Femur (tissue), 1 donor: ENCODE measurements at regions not wholly inside any gene's neighbourhood (a gene's known extent, or its start where the extent isn't known, plus 50 kb on each side); places are given as distances from the start of the nearest gene placed in this dataset.
A peak's percentile ranks its signal among the peaks of the same experiment; 100 is the strongest.

Experiments used
- DNase-seq: peaks from one replicate; pipeline ENCODE4 v3.0.0-alpha.2; 2017

DNA sequence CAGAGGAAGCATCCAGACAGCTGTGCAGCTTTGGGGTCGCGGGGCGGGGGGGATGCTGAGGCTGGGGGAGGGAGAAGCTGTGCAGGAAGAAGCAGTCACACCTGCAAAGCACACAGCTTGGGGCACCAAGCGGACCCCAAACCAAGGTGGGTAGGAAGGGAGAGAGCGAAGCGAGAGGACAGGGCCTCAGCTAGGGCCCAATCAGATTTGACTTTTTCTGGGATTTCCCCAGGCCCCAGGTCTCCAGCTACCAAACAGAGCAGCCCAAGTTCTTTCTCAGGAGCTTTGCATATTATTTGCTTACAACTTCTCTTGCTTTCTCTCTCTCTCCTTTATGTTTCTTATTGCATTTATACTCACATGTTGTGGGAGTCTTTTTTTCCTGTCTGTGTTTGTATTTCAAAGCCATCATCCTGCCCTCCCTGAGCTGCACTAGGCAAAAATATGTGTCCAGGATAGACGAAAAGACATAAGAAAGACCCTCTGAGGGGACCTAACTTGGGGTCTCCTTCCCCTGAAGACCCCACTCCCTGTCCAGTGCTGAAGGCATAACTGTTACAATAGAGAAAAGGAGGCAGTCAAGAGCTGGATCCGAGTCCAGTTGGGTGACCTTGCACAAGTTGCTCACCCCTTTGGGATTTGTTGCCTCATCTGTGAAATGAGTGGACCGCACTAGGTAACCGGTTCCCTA is 50.6 kb upstream of the SMNDC1 start:
- no peak for DNase-seq

DNA sequence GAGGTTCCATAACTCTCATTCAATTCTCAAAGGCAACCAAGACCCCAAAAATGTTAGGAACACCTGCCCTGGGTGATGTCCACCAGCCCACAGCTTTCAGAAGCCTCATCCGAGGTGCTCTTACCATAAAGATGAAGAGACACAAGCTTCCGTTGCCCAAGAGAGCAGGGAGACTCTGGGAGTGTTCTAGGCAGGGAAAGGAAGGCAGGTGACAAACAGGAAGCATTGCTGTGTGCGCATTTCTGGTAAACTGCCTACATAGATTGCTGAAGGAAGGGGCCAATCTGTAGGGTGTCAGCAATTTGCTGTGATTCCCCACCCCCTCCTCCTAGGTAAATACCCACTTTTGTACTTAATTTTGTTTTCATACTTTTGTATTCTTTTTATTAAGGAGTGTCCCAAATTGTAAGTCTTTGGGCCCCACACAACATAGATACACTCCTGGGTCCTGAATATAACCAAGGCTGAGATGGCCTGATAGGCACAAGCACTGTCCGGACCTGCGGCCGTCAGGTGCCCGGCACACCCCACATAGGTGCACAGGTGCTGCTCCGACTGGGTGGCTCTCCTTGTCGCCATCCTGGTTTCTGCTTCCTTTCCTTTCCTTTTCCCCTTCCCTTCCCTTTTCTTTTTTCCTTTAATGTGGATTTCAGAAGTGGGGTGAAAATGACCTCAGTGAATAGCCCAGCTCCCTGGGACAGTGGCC is 51.4 kb upstream of the SMNDC1 start:
- no peak for DNase-seq

DNA sequence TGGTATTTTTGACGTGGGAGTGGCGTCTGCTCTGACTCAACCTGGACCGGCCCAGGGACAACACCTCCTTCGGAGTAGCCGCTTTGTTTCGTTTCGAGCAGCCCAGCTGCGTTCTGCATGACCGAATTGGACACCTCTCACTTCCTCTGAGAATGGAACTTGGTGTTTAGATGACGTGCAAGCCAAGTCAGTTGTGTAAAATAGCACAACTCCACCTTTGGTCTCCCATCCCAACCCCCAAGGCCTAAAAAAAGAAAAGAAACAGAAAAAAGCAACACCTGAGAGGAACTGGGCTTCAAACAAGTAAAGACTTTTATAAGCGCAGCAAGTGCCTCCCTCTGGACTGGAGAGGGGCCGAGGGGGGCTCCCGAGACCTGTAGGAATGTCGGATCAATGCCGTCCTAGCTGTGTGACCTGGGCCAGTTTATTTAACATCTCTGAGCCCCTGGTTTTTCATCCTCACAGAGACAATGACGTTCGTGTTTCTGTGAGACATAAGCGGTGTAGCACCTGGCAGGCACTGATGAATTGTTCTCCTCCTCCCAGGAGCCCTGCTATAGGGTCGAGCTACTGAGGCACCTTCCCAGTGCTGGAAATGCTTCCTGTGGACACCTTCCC is 52.0 kb upstream of the SMNDC1 start:
- peak; percentile 44 for DNase-seq

DNA sequence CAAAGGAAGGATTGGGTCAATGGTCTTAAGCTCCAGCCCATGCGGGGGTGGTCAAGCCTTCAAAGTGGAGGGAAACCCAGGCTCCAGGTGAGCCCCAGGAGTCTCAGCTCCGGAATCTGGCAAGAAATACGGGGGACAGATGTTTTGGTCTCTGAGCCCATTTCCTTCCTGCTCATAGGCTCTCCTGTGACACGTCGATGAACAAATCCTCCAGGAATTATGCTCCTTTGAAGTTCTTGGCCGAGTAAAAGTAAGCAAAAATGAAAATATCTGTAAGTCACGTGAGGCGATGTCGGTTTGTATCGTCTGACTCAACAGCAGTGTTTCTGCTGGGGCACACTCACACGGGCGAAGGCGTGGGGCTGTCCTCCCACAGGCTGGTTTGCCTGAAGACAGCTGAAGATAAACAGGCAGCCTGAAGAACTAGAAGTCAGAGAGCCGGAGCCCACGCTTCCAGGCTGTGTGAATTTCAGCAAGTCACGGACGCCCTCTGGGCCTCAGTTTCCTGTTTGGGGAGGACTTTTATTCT is 52.6 kb upstream of the SMNDC1 start:
- no peak for DNase-seq

DNA sequence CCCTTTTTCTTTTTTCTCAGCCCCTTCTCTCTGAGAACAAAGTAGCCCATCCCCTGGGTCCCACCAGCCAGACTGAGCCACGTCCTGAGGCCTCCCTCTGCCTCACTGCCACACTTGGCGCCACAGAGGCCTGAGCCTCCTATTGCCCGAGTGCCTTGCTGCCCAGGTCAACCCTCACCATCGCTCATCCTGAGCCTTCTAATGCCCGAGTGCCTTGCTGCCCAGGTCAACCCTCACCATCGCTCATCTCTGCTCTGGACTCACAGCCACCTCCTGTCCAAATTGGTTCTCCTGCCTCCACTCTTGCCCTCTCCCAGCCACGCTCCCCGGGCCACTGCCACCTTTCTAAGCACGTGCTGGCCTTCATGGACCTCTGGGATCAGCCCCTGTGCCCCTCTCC is 53.2 kb upstream of the SMNDC1 start:
- DNase-seq: no peak

DNA sequence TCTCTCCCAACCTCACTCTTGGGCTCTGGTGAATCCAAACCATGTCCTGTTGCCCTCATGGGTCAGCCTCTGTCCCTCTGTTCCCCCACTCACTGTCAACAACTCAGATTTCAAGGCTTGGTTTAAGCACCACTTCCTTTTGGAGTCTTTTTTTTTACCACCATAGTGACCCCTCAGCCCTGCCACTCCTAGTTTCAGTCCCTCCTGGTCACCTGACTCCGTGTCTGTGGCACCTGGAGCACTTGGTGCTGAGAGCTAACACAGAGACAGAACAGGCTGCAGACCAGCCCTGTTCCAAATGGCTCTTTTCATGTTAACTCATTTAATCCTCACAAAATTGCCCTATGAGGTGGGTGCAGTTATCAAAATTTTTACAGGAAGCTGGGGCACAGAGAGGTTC is 53.6 kb upstream of the SMNDC1 start:
- DNase-seq: no peak

DNA sequence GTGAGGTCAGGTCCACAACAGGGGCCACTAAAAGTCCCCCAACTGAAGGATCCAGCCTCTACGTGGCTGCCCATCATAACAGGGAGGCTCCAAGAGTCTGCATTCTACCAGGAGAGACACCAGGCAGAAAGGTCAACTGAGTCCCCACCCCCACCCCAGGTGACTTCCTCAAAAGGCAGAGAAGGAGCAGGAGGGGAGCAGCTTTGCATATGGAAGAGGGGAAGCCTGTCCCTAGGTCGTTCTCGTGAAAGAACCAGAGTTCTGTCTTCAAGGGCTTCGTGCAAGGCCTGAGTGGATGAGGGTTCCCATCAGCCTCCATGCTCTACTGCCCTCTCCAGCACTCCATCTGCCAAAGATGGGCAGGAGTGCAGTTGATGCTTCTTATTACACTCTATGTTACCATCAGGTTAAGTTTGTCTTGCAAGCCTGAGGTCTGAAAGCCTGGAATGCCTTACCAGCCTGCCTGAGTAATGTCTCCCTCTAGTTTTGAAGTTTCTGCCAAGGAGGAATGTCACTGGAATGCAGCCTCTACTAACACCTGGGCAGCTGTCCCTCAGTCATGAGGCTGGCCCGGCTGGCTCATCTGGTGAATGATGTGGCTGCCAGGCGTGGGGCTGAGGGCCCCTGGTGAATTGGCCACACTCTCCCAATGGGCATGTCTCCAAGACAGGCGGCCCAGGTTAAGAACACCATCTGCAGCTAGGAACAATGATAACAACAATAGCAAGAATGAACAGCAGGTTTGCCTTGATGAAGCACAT is 54.3 kb upstream of the SMNDC1 start:
- no peak for DNase-seq

DNA sequence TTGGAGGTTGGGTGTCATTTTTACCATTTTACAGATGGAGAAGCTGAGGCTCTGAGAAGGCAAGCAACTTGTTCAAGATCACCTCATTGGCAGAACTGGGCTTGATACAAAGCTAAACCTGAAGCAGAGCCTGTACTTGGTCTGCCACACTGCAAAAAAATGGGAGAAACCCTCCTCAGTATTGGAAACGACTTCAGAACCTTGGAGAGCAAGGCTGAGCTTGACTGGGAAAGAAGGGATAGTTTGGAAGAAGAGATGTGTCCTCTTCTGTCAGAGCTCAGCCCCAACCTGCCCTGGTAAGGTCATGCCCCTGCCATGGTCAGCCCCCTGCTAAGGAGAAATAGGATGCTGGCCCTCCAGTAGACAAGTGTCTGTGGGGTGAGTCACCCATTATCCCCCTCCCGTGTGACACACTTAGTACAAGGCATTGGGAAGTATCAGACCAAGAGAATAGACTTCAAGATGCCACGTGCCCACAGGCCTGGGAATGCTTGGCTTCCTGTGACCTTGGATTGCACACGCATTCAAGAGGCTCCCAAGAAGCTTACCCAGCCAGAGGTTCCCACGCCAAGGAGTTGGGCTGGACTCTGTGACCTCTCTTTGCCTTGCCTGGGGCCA is 56.2 kb upstream of the SMNDC1 start:
- no peak for DNase-seq

DNA sequence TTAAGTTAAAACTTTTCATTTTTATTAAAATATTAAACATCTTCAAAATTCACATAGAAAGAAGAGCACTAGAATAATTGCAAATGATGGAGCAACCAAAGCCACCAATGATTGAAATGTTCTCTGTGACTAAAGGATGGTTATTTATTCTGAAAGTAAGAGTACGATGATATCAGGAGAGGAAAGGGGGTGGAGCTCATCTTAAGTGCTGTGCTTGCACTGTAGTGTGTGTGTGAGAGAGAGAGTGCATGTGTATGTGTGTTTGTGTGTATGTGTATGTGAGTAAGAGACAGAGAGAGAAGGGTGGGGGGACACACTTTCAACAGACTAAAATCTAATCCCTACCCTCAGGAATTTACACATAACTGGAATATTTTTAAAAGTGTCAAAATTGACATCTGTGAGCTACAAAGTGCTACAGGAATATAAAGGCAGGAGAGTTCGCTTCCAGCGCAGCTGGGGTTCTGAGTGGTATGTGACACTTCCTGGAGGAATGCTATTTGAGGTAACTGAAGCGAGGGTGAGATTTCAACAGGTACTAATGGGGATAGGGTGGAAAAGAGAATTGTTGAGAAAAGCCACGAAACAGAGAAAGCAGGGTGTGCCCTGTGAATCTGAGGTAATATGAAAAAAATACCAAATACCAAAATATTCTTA is 57.2 kb upstream of the SMNDC1 start:
- no peak for DNase-seq

DNA sequence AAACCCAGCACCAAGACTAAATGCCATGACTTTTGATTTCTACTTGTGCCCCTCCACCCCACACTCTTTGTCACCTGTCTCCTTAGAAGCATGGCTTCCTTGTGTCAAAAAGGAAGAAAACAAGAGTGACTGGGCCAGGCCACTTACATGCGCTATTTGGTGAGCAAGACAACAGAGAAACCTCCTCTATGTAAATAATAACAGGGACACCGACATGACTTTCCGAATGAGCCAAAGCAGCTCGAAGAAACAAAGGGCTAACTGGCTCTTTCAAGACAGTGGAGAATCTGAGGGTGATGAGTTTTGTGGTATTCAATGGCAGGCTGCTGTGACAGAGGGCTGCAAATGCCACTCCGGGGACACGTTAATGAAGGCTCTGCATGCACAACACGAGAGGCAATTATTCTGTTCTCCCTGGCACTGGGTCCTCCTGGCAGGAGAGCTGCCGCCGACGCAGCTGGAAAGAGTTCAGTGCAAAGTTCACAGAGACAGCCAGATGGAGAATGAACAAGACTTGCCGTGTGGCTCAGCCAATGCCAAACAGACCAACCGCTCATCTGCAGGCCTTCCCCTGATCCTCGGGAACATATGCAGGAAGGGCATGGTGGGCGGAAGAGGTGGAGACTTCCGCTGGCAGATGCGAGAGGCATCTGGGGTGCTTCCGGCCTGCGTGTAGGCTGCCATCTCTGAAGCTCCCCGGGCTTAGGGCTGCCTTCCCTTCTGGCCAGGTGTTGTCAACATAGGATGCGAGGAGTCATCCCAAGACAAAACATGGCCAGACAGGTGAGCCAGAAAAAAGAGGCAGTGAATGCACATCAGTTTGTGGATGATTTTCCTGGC is 59.1 kb upstream of the SMNDC1 start:
- DNase-seq: no peak

DNA sequence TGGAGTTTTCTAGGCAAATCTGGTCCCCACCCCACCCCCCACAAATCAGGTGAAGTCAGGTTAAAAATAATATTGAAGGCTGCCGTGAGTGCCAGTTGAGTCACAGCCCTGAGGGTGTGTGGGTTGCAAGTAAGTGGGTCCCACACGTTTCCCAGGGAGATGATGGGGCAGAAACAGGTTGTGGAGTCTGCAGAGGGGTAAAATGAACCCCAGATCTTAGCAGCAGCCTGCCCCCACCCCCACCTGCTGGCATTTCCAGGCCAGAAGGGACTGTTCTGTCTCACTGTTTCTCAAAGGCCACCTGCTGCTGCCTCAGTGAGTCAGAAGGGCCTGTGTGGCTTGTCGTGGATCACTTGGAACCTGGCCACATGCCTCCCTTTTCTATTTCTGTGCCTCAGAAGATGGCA is 59.8 kb upstream of the SMNDC1 start:
- DNase-seq: no peak

DNA sequence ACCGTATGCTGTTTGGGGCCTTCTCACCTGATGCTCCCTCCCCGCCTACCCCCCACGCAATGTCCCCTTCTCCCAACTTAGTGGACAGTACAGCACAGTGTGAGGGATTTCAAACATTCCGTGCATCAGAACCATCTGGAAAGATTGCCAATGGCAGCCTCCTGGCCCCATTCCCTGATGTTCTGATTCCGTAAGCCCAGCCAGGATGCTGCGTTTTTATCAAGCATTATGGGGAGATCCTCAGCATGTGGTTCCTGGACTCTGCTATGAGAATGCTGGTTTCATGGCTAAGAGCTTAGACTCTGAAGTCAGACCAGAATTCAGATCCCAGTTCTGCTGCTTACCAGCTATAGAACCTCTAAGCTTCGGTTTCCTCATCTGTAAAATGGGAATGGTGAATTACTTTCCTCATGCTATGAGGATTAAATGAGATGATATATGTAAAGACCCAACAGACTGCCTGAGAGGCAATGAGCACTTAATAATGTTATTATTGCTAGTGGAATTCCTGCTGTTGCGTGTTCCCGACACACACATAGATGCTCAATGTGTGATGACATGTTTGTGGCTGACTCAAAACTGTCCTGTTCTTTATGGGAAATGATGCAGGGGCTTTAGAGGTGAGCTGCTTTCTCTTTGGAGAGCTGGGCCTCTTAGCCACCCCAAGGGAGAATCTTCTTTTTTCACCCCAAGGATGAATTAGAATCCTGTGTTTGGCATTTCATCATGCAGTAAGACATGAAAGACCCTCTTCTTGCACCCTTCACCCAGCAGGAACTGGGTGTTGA is 60.8 kb upstream of the SMNDC1 start:
- no peak for DNase-seq

DNA sequence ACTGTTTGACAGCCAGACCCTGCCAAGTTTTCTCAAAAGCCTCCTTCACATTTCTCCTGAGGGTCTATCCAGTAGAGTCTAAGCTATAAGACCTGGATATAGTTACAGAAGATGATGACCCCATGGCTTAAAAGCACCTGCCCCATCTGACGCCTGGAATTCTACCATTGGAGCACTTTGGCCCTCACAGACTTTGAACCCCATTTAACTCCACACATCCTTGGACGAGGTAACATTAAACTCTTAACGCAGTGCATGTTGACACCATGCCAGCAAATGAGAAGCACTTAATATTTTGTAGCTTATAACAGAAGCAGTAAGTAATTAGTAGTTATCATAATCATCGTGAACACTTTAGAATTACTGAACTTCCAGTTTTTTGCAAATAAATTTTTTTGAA is 61.9 kb upstream of the SMNDC1 start:
- DNase-seq: no peak

DNA sequence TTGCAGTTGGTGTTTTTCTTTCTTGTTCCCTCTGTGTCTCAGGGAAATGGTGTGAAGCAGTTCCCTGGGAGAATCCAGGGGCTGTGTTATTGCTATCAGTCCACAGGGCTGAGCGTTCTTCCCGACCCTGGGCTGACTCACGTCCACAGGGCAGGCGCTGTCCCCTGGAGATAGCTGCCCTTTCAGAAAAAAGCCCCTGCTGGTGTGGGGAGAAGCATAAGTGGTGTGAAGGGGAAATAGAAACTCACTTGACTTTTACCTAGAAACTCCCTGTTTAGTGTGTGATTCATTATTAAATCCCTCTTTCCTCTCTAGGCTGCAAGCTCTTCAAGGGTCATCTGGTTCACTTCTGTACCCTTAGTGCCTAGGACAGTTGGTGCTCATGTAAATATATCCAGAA is 63.3 kb upstream of the SMNDC1 start:
- DNase-seq: no peak

DNA sequence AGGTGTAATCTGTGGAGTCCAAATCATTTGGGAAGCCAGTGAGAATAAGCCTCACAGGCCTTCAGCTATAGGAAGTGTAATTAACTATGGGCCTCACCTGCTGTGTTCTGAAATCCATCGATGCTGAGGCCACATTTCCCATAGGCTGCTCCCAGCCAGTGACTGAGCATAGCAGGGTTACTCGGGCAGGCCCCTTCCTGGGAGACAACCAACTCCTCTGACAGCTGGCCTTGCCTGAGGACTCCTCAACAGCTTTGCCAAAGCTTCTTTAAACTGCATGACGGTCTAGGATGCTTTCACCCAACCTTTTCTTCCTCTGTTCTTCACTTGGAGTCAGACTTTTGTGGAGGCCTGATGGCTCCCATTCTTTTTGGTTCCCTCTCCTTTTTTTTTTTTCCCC is 63.8 kb upstream of the SMNDC1 start:
- no peak for DNase-seq

DNA sequence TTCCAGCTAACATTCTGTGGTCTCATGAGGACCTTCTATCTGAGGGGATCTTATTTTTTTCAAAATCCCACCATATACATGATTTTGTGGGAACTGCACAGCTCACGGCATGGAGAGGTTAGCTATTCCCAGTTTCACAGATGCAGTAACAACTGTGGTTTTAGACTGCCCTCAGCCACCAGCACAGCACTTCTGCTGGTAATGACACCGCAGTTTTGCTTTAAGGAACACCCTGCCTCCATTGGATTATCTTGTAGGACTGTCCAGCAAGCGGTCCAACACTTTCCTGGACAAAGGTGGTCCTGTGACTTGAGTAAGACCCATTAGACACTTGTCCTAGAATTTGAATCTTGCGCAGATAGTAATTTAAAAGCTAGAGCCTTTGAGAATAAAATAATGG is 65.3 kb upstream of the SMNDC1 start:
- DNase-seq: no peak

DNA sequence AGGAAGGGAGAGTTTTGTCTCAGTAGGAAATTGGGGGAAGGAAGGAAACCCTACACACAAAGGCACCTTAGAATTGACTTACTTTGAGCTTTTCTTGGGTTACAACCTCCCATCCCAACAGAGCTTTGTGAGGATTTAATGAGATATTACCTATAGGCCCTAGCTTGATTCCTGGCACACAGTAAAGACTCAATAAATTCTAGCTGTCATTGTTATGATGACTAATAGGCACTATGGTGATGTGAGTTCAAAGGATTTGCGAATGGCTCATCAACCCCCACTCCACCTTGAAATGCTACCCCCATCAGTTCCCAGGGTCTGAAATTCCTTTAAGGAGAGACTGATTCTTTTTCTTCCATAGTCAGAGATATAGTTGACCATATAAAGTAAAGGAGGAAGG is 67.9 kb upstream of the SMNDC1 start:
- no peak for DNase-seq

DNA sequence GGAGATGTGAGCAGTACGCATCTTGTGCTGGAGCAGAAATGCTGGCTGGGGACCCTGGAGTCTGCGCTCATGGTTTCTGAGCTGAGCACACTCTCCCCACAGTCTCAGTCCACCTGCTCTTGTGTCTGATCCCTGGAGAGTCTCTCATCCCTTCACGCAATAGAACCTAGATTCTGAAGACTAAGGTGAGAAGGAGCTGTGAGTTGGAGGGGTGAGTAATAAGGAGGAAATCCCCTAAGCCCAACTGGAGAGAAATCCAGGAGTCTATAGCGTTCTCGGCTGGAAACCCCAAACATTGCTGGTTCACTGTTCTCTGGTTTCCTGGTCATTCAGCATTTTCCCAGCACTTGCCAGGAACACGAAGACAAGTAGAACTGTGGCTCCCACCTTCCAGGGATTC is 68.3 kb upstream of the SMNDC1 start:
- no peak for DNase-seq

DNA sequence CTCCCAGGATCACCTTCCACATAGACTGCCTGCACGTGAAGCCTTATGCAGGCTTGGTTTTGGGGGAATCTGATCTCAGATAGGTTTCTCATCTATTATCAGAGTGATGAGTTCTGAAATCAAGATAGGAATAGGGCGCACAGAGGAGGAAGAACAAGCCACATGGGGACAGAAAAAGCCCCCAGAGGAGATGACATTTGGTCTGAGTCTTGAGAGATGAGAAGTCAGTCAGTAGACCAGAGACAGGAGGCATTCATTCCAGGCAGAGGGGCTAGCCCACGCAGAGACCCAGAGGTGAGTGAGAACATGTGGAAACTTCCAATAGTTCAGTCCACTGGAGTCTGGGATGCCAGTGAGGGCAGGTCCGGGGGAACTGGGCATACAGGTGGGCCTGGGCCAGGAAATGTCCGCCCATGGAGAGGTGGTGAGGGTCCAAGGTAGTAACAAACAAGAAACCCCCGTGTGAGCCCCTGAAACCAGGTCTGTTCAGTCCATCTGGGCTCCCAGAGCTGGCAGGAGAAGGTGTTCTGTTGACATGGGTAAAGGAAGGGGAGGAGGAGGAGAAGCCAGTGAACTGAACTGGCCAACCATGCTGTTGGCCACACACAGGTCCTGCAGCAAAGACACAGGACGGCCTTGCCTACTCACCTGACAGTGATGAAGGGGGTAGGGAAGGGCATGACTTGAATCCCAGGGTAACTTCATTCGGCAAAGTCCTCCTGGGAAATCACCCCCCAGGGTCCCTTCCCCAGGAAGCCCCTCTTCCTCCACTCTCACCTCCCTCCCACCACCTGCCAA is 69.3 kb upstream of the SMNDC1 start:
- no peak for DNase-seq

DNA sequence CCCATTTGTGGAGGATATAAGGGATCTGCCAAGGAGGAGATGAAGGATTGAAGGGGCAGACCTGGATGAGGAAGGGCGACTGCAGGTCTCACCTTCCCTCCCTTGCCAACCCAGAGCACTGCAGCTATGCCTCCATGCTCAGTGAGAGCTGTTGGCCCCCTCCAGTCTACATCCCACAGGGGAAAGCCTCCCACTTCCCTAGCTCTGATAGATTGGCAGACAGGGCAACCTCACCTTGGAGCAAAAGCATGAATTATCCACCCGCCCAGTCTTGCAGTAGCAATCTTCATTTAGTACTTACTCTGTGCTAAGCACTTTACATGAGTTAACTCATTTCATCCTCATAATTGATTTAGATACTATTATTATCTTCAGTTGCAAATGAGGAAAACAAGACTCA is 70.4 kb upstream of the SMNDC1 start:
- DNase-seq: no peak
